ENCODE measurements at regions not wholly inside any gene's neighbourhood (a gene's known extent, or its start where the extent isn't known, plus 50 kb on each side); places are given as distances from the start of the nearest gene placed in this dataset.

- H3K27me3 ChIP-seq, result no peaks in the 10 kb centered on the region
- H3K4me3 ChIP-seq, result no peak overlapping the region
- H3K9me3 ChIP-seq (replicated peaks), result no peaks in the 10 kb centered on the region
- DNase-seq, result no peak
- H3K27ac ChIP-seq, result no peak overlapping the region
- H3K4me1 ChIP-seq, result no peaks in the 10 kb centered on the region
- no peaks in the 10 kb centered on the region for H3K36me3 ChIP-seq
Observed at GRCh38 chr5:61779743-61780142, 447.7 kb downstream of the ZSWIM6 start.

- Histone ChIP-seq H3K36me3 (no peaks in the 10 kb centered on the region), H3K27ac (no peak overlapping the region), H3K9me3 (replicated peaks) (no peaks in the 10 kb centered on the region), H3K4me1 (no peaks in the 10 kb centered on the region), H3K27me3 (no peaks in the 10 kb centered on the region), H3K4me3 (no peak overlapping the region)
- DNase-seq, result no peak
Observed at GRCh38 chr5:61783481-61783880, 451.4 kb downstream of the ZSWIM6 start.

DNA sequence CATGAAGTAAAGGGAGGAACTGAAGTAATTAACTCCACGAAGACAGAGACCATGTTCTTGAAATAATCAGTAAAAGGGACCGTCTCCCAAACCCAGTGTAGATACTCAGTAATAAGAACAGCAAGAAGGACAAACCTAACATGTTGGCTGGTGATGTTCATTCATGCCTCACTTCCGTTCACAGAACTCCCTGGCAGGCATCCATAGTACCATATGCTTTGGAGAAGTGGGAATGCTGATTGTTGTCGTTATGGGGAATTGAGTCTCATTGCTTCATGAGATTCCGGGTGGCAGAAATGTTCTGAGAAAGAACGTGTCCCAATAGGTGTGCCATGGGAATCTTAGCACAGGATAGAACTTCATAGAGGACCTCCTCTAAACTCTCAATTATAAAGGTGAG is 452.3 kb downstream of the ZSWIM6 start:
- Histone ChIP-seq H3K9me3 (replicated peaks) (no peaks in the 10 kb centered on the region), H3K4me3 (no peak overlapping the region), H3K27ac (no peak overlapping the region), H3K36me3 (no peaks in the 10 kb centered on the region), H3K27me3 (no peaks in the 10 kb centered on the region), H3K4me1 (no peaks in the 10 kb centered on the region)
- DNase-seq, result no peak

DNA sequence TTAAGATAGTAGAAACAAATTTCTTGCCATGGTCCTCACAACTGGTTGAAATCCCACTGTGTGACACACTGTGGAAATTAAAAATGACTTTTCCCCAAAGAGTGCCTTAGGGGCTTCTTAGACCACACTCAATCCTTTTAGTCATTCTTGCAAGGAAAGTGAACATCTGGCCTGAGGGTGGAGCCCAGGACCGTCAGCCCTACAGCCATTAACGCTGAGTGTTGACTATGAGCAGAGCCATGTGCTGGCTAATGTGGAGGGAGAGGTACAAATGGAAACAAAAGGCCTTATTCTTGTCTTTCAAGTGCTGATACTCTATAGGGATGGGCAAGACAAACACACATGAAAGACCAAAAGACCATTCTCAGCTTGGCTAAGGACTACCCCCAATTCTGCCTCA is 456.5 kb downstream of the ZSWIM6 start:
- no peaks in the 10 kb centered on the region for H3K36me3 ChIP-seq
- H3K4me3 ChIP-seq, result no peak overlapping the region
- H3K27me3 ChIP-seq, result no peaks in the 10 kb centered on the region
- no peaks in the 10 kb centered on the region for H3K9me3 ChIP-seq (replicated peaks)
- H3K27ac ChIP-seq, result no peak overlapping the region
- no peaks in the 10 kb centered on the region for H3K4me1 ChIP-seq
- no peak for DNase-seq

GRCh38 chr5:61790007-61790406 is 457.9 kb downstream of the ZSWIM6 start:
- no peaks in the 10 kb centered on the region for H3K4me1 ChIP-seq
- no peaks in the 10 kb centered on the region for H3K27me3 ChIP-seq
- no peak overlapping the region for H3K27ac ChIP-seq
- no peak for DNase-seq
- no peaks in the 10 kb centered on the region for H3K36me3 ChIP-seq
- H3K4me3 ChIP-seq, result no peak overlapping the region
- H3K9me3 ChIP-seq (replicated peaks), result no peaks in the 10 kb centered on the region

DNA sequence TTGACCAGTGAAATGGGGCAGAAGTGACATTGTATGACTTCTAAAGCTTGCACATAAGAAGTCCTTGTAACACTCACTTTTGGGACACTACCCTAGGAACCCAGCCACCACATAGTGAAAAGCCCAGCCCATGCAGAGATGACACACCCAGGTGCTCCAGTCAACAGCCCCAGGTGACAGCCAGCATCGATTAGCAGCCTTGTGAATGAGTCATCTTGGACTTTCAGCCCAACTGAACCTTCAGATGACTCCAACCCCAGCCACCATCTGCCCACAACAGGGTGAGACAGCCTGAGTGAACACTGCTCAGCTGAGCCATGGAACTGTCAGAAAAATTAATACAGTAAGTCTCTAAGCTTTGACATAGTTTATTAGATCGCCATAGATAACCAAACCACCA is 458.6 kb downstream of the ZSWIM6 start:
- H3K27ac ChIP-seq, result no peak overlapping the region
- no peaks in the 10 kb centered on the region for H3K36me3 ChIP-seq
- H3K4me1 ChIP-seq, result no peaks in the 10 kb centered on the region
- no peak for DNase-seq
- no peak overlapping the region for H3K4me3 ChIP-seq
- no peaks in the 10 kb centered on the region for H3K27me3 ChIP-seq
- H3K9me3 ChIP-seq (replicated peaks), result no peaks in the 10 kb centered on the region

DNA sequence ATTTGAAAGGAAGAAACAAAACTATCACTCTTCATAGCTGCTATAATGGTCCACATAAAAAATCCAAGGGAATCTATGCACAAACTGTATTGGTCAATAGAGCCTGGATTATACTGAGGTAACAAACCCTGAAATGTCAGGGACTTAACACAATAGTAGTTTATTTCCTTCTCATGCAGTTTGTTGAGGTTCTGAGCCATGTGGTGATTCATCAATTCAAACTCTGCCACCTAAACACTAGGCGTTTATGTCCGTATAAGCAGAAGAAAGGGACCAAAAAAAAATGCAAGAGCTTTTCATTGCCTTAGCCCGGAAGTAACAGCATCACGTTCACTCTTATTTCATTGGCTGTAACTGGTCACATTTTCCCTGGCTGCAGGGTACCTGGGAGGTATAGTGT is 464.7 kb downstream of the ZSWIM6 start:
- no peaks in the 10 kb centered on the region for H3K36me3 ChIP-seq
- H3K9me3 ChIP-seq (replicated peaks), result no peaks in the 10 kb centered on the region
- no peaks in the 10 kb centered on the region for H3K27me3 ChIP-seq
- no peak overlapping the region for H3K27ac ChIP-seq
- no peak for DNase-seq
- no peak overlapping the region for H3K4me3 ChIP-seq
- no peaks in the 10 kb centered on the region for H3K4me1 ChIP-seq

DNA sequence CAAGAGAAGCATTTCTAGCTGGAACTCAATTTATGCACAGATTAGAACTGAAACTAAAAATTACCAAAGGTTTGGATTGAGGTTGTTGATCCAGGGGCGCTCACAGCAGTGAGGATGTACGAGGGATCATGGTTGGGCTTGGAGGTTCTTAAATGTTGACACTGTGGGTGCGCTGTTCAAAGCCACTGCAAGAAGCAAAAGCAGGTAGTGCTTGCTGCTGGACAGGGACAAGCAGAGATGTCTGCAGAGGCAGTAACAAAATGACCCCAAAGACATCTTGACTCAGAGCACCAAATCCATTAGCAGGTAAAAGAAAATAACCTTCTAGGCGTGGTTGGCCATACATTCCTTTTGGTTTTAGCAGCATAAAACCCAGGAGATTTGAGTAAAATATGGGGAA is 468.4 kb downstream of the ZSWIM6 start:
- H3K36me3 ChIP-seq, result no peaks in the 10 kb centered on the region
- no peaks in the 10 kb centered on the region for H3K4me1 ChIP-seq
- DNase-seq, result no peak
- H3K4me3 ChIP-seq, result no peak overlapping the region
- no peaks in the 10 kb centered on the region for H3K27me3 ChIP-seq
- no peaks in the 10 kb centered on the region for H3K9me3 ChIP-seq (replicated peaks)
- H3K27ac ChIP-seq, result no peak overlapping the region

- no peaks in the 10 kb centered on the region for H3K27me3 ChIP-seq
- H3K27ac ChIP-seq, result no peak overlapping the region
- no peak overlapping the region for H3K4me3 ChIP-seq
- H3K36me3 ChIP-seq, result no peaks in the 10 kb centered on the region
- no peaks in the 10 kb centered on the region for H3K4me1 ChIP-seq
- no peaks in the 10 kb centered on the region for H3K9me3 ChIP-seq (replicated peaks)
- DNase-seq, result no peak
Observed at GRCh38 chr5:61801174-61801573, 469.1 kb downstream of the ZSWIM6 start.

DNA sequence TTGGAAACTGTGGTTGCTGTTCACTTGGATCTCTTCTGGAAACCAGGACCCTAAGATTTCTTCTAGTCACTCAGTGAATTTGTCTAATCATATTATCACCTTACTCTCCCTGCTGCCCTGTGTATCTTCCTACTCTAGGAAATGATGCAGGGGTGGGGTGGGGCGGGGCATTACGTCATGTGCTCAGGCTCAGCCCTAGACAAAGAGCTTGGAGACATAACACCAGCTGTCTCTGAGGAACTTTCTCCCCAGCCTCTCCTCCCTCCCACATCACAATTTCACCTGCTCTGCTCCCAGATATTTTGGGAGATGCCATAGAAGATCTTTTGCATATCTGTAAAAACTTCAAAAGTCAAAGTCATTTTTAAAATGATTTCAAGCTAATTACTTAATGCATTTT is 470.4 kb downstream of the ZSWIM6 start:
- H3K27ac ChIP-seq, result no peak overlapping the region
- H3K27me3 ChIP-seq, result no peaks in the 10 kb centered on the region
- H3K4me1 ChIP-seq, result no peaks in the 10 kb centered on the region
- no peak overlapping the region for H3K4me3 ChIP-seq
- no peaks in the 10 kb centered on the region for H3K36me3 ChIP-seq
- DNase-seq, result no peak
- no peaks in the 10 kb centered on the region for H3K9me3 ChIP-seq (replicated peaks)

DNA sequence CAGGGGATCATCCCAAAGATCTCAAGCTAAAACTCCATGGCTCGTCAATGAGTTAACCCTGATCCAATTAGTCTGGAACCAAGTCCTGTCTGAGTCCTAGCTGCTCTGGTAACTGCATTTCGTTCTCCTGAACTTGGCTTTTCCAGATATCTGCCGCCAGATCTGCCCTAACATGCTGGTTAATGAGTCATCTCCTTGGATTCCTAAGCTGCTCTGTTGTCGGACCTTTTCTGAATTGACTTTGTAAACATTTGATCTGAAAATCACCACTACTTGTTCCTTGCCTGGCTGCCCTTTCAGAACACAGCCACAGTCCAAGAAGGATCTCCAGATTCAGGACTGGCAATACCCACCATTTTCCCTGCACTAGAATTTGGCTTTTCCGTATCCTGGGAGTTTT is 473.0 kb downstream of the ZSWIM6 start:
- H3K4me3 ChIP-seq, result no peak overlapping the region
- no peaks in the 10 kb centered on the region for H3K9me3 ChIP-seq (replicated peaks)
- no peak overlapping the region for H3K27ac ChIP-seq
- H3K4me1 ChIP-seq, result no peaks in the 10 kb centered on the region
- no peak for DNase-seq
- H3K27me3 ChIP-seq, result no peaks in the 10 kb centered on the region
- H3K36me3 ChIP-seq, result no peaks in the 10 kb centered on the region

- Histone ChIP-seq H3K4me3 (no peak overlapping the region), H3K9me3 (replicated peaks) (no peaks in the 10 kb centered on the region), H3K36me3 (no peaks in the 10 kb centered on the region), H3K4me1 (no peaks in the 10 kb centered on the region), H3K27ac (no peak overlapping the region), H3K27me3 (no peaks in the 10 kb centered on the region)
- DNase-seq, result no peak
Observed at GRCh38 chr5:61806491-61807020, 474.5 kb downstream of the ZSWIM6 start.

DNA sequence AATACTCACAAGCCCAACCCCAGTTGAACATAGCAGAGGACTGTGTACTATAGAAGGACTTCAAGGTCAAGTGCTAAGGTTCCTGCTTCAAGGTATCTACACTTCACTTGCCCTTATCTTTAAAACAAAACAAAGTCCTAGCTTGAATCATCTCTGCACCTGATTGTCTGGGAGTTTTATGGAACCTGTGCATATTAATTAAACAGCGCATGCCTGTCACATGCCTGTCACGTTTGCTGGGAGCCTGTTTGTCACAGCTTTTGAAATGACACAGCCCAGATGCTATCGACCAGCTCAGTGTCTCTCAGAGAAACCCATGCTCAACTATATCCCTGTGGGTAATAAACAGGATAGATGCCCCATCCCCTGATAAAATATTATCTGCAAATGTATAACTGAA is 476.0 kb downstream of the ZSWIM6 start:
- no peaks in the 10 kb centered on the region for H3K36me3 ChIP-seq
- no peak for DNase-seq
- H3K27me3 ChIP-seq, result no peaks in the 10 kb centered on the region
- no peak overlapping the region for H3K4me3 ChIP-seq
- no peaks in the 10 kb centered on the region for H3K9me3 ChIP-seq (replicated peaks)
- H3K27ac ChIP-seq, result no peak overlapping the region
- no peaks in the 10 kb centered on the region for H3K4me1 ChIP-seq

DNA sequence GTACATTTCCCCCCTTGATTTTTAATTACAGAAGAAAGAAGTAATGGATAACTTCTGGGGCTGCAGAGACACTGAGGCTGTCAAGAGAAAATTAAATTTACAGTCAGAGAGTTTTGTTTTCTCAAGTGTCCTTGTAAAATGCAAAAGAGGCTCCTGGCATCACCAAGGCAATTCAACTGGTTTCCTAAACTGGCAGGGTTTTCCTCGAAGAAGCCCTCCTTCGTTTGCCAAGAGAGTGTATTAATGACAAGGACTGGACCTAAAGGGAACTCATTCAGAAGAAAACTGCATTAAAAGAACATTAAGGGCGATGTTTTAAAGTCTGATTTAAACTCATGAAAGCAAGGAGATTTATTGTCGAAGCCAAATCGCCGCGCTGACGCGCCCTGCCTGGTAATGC is 476.9 kb downstream of the ZSWIM6 start:
- no peaks in the 10 kb centered on the region for H3K36me3 ChIP-seq
- no peak for DNase-seq
- no peaks in the 10 kb centered on the region for H3K9me3 ChIP-seq (replicated peaks)
- no peak overlapping the region for H3K27ac ChIP-seq
- H3K4me3 ChIP-seq, result no peak overlapping the region
- no peaks in the 10 kb centered on the region for H3K4me1 ChIP-seq
- no peaks in the 10 kb centered on the region for H3K27me3 ChIP-seq

DNA sequence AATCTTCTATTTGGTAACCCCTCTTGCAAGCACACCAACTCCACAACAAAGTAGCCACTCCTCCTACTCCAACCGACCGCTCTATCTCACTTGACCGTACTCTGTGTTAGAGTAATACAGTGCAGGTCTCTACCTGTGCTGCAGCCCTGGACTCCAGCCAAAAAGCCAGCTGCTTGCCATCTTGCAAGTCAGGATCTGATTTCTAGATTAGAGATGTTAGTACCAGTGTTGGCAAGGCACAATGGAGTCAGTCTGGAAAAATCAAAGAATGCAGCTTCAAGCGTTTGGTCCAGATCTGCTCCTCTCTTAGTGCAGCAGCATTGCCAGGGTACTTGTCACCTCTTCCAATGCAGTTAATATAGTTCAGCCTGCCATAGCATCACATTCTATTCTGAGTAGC is 477.6 kb downstream of the ZSWIM6 start:
- no peaks in the 10 kb centered on the region for H3K4me1 ChIP-seq
- no peak for DNase-seq
- no peaks in the 10 kb centered on the region for H3K27me3 ChIP-seq
- H3K4me3 ChIP-seq, result no peak overlapping the region
- H3K9me3 ChIP-seq (replicated peaks), result no peaks in the 10 kb centered on the region
- H3K36me3 ChIP-seq, result no peaks in the 10 kb centered on the region
- no peak overlapping the region for H3K27ac ChIP-seq

GRCh38 chr5:61811052-61811451 is 479.0 kb downstream of the ZSWIM6 start:
- no peak overlapping the region for H3K27ac ChIP-seq

GRCh38 chr5:61813361-61813760 is 481.3 kb downstream of the ZSWIM6 start:
- Histone ChIP-seq H3K9me3 (replicated peaks) (no peaks in the 10 kb centered on the region), H3K27me3 (peaks cover 7% of the 10 kb centered on the region; the same call in 1 of the 2 replicates), H3K4me3 (no peak overlapping the region), H3K36me3 (no peaks in the 10 kb centered on the region), H3K4me1 (no peaks in the 10 kb centered on the region), H3K27ac (no peak overlapping the region)
- no peak for DNase-seq

More at GRCh38 chr5:61811052-61811451, 479.0 kb downstream of the ZSWIM6 start:
- H3K9me3 ChIP-seq (replicated peaks), result no peaks in the 10 kb centered on the region
- no peak overlapping the region for H3K4me3 ChIP-seq
- no peaks in the 10 kb centered on the region for H3K36me3 ChIP-seq
- H3K27me3 ChIP-seq, result no peaks in the 10 kb centered on the region
- H3K4me1 ChIP-seq, result no peaks in the 10 kb centered on the region
- DNase-seq, result no peak
